PC-9 (cell line): ENCODE measurements at regions not wholly inside any gene's neighbourhood (a gene's known extent, or its start where the extent isn't known, plus 50 kb on each side); places are given as distances from the start of the nearest gene placed in this dataset.
"Not testable (repeated sequence)": the region's sequence is repeated elsewhere in the genome, so short reads cannot be mapped to it uniquely, and the experiment has no call there.

Experiments
- BruUV-seq: library from RNA; stranded (reverse); fragments of 400-500 nt; replicated peaks from 2 replicates; lab custom pipeline; 2021; lab: Mats Ljungman, UMichigan
- CTCF ChIA-PET: fragments of 300-600 bp; sonication (Branson Sonifier 250); formaldehyde crosslinking; loops from one replicate; lab custom pipeline; 2022; ENCODE audit warnings: antibody characterized with exemption; lab: Charles Lee
- POLR2A ChIA-PET: fragments of 300-600 bp; sonication (Branson Sonifier 250); formaldehyde crosslinking; loops from one replicate; lab custom pipeline; 2022; ENCODE audit warnings: antibody characterized with exemption; ENCODE audit not compliant: unreplicated experiment; lab: Charles Lee
- DNase-seq, 2 experiments: peaks; one replicate each; pipeline versions ENCODE4 v3.0.0 to v3.0.0-alpha.2; 2015 to 2022; ENCODE audit warnings: mixed read lengths in 1 of 2
- H2AFZ ChIP-seq: fragments of 200-600 bp; sonication (generic); 2 replicates; pipeline ENCODE4 v1.8.1; 2017; ENCODE audit warnings: antibody characterized with exemption
- H3F3A ChIP-seq: fragments of 200-600 bp; sonication (generic); 2 replicates; pipeline ENCODE4 v1.8.1; 2017; ENCODE audit warnings: antibody characterized with exemption, mild to moderate bottlenecking, low read depth; ENCODE audit not compliant: insufficient read depth
- H3K27ac ChIP-seq: fragments of 200-600 bp; sonication (generic); 2 replicates; pipeline ENCODE4 v1.6.1; 2016; ENCODE audit warnings: mixed run types
- H3K27me3 ChIP-seq: fragments of 200-600 bp; sonication (generic); 2 replicates; pipeline ENCODE4 v1.6.1; 2016; ENCODE audit warnings: low read depth, mixed run types; ENCODE audit not compliant: insufficient read depth
- H3K36me3 ChIP-seq: fragments of 200-600 bp; sonication (generic); 2 replicates; pipeline ENCODE4 v1.6.1; 2016; ENCODE audit warnings: low read depth, mixed run types
- H3K4me1 ChIP-seq: fragments of 200-600 bp; sonication (generic); replicated peaks from 2 replicates; pipeline ENCODE4 v1.6.1; 2016; ENCODE audit warnings: mixed run types; ENCODE audit not compliant: insufficient read depth
- H3K4me2 ChIP-seq: fragments of 200-600 bp; sonication (generic); 2 replicates; pipeline ENCODE4 v1.6.1; 2017; ENCODE audit warnings: mixed run types
- H3K4me3 ChIP-seq: fragments of 200-600 bp; sonication (generic); 2 replicates; pipeline ENCODE4 v1.6.1; 2016; ENCODE audit warnings: mixed run types
- H3K79me2 ChIP-seq: fragments of 200-600 bp; sonication (generic); 2 replicates; pipeline ENCODE4 v1.6.1; 2017; ENCODE audit warnings: low read depth, mixed run types
- H3K9me2 ChIP-seq: fragments of 200-600 bp; sonication (generic); 2 replicates; pipeline ENCODE4 v1.8.1; 2017; ENCODE audit warnings: mild to moderate bottlenecking; ENCODE audit not compliant: insufficient read depth
- H3K9me3 ChIP-seq: fragments of 200-600 bp; sonication (generic); 2 replicates; pipeline ENCODE4 v1.8.1; 2016; ENCODE audit warnings: low read depth; ENCODE audit not compliant: insufficient read depth
- H4K20me1 ChIP-seq: fragments of 200-600 bp; sonication (generic); 2 replicates; pipeline ENCODE4 v1.8.1; 2017; ENCODE audit not compliant: insufficient read depth
- CTCF ChIP-seq: fragments of 200-600 bp; sonication (generic); conservative IDR thresholded peaks from 2 replicates; pipeline ENCODE4 v1.6.1; 2017; ENCODE audit warnings: mixed run types, antibody characterized with exemption, mild to moderate bottlenecking, moderate library complexity
- EZH2 ChIP-seq: fragments of 200-600 bp; sonication (generic); IDR thresholded peaks from 2 replicates; pipeline ENCODE4 v1.8.0; 2017; ENCODE audit warnings: antibody characterized with exemption, low read depth
- intact Hi-C: fragments of 100-400 bp; cut with micrococcal nuclease; formaldehyde crosslinking; loops from one replicate; pipeline ENCODE4 v1.10.0; 2022; ENCODE audit not compliant: unreplicated experiment

GRCh38 chr17:21756856-21757619, 64.7 kb downstream of the KCNJ18 start:
- POLR2A ChIA-PET, result no interaction called here
- CTCF ChIA-PET, result no interaction called here
- no peak for DNase-seq

GRCh38 chr17:21759636-21760035, 67.3 kb downstream of the KCNJ18 start:
- H2AFZ ChIP-seq, H3K9me2 ChIP-seq, intact Hi-C loops, H3K4me1 ChIP-seq, DNase-seq, H3K9me3 ChIP-seq, H3K79me2 ChIP-seq, BruUV-seq, H3K27ac ChIP-seq, H3K4me2 ChIP-seq, H3F3A ChIP-seq, CTCF ChIA-PET, H3K36me3 ChIP-seq, H3K4me3 ChIP-seq, H4K20me1 ChIP-seq: not testable (repeated sequence)
- peaks cover 29% of the 10 kb centered on the region for H3K27me3 ChIP-seq
- POLR2A ChIA-PET, result interaction anchor here (0.7 kb wide), 1 partner anchor 1145 kb away, joined by 5 read pairs; no protein-coding TSS in a partner anchor

More at GRCh38 chr17:21756856-21757619, 64.7 kb downstream of the KCNJ18 start:
- no peaks in the 10 kb centered on the region for H3K36me3 ChIP-seq
- H3F3A ChIP-seq, result no peaks in the 10 kb centered on the region
- H2AFZ ChIP-seq, result no peak overlapping the region
- no peaks in the 10 kb centered on the region for H4K20me1 ChIP-seq
- H3K4me3 ChIP-seq, result no peak overlapping the region
- intact Hi-C loops, result no loop called here
- no peaks in the 10 kb centered on the region for H3K9me2 ChIP-seq
- H3K27me3 ChIP-seq, result peaks cover 13% of the 10 kb centered on the region
- no peaks in the 10 kb centered on the region for H3K4me1 ChIP-seq
- no peak overlapping the region for H3K27ac ChIP-seq
- BruUV-seq, result no TSS peak
- H3K79me2 ChIP-seq, result no peaks in the 10 kb centered on the region
- H3K4me2 ChIP-seq, result no peak overlapping the region
- TF ChIP-seq EZH2 (no peak), CTCF (no peak)
- no peaks in the 10 kb centered on the region for H3K9me3 ChIP-seq

- intact Hi-C loops, CTCF ChIA-PET: not testable (repeated sequence)
Observed at GRCh38 chr17:21763738-21764340, 71.5 kb downstream of the KCNJ18 start.

GRCh38 chr17:21765651-21766290, 73.4 kb downstream of the KCNJ18 start:
- H3K9me2 ChIP-seq, DNase-seq, POLR2A ChIA-PET, H3K4me3 ChIP-seq, intact Hi-C loops, H3K79me2 ChIP-seq, BruUV-seq, H3K9me3 ChIP-seq, H2AFZ ChIP-seq, H3K27ac ChIP-seq, H4K20me1 ChIP-seq, H3K4me1 ChIP-seq, H3F3A ChIP-seq, H3K4me2 ChIP-seq, H3K36me3 ChIP-seq: not testable (repeated sequence)
- CTCF ChIA-PET, result interaction anchor here (0.7 kb wide), 1 partner anchor 182 kb away, joined by 3 read pairs; no protein-coding TSS in a partner anchor
- peaks cover 38% of the 10 kb centered on the region for H3K27me3 ChIP-seq

More at GRCh38 chr17:21763738-21764340, 71.5 kb downstream of the KCNJ18 start:
- H3F3A ChIP-seq, DNase-seq, H2AFZ ChIP-seq, H3K27ac ChIP-seq, H3K4me3 ChIP-seq, H3K4me1 ChIP-seq, H3K36me3 ChIP-seq, H3K9me3 ChIP-seq, POLR2A ChIA-PET, H3K79me2 ChIP-seq, H4K20me1 ChIP-seq, BruUV-seq, H3K4me2 ChIP-seq, H3K9me2 ChIP-seq: not testable (repeated sequence)
- H3K27me3 ChIP-seq, result peaks cover 34% of the 10 kb centered on the region

GRCh38 chr17:21766565-21766964, 74.2 kb downstream of the KCNJ18 start:
- H3K27me3 ChIP-seq, result peaks cover 35% of the 10 kb centered on the region
- H3K36me3 ChIP-seq, H3K9me3 ChIP-seq, H4K20me1 ChIP-seq, H3K9me2 ChIP-seq, H3K4me3 ChIP-seq, H3K27ac ChIP-seq, H2AFZ ChIP-seq, H3F3A ChIP-seq, POLR2A ChIA-PET, H3K4me1 ChIP-seq, DNase-seq, BruUV-seq, H3K4me2 ChIP-seq, H3K79me2 ChIP-seq, intact Hi-C loops: not testable (repeated sequence)
- CTCF ChIA-PET, result interaction anchor here (0.7 kb wide), 1 partner anchor 183 kb away, joined by 3 read pairs; no protein-coding TSS in a partner anchor
